HepG2 (cell line): ENCODE measurements at regions not wholly inside any gene's neighbourhood (a gene's known extent, or its start where the extent isn't known, plus 50 kb on each side); places are given as distances from the start of the nearest gene placed in this dataset.

Experiments
- KAT7 ChIP-seq: IDR thresholded peaks from 2 replicates; pipeline ENCODE4 v1.6.1; 2018; ENCODE audit warnings: borderline replicate concordance, missing compliant biosample characterization
- KIAA2018 ChIP-seq: sonication (generic); formaldehyde crosslinking; IDR thresholded peaks from 2 replicates; pipeline ENCODE4 v1.5.0; 2020; ENCODE audit warnings: mild to moderate bottlenecking, missing genetic modification reagents, borderline replicate concordance
- POLR2A ChIP-seq, 2 experiments: IDR thresholded peaks; 2 replicates each; pipeline ENCODE4 v1.6.1; 2011; ENCODE audit warnings: low read depth in 2 of 2, low read length in 2 of 2, mild to moderate bottlenecking in 1 of 2, moderate library complexity in 1 of 2; ENCODE audit not compliant: insufficient read depth in 1 of 2
- ZNF274 ChIP-seq: sonication (generic); formaldehyde crosslinking; IDR thresholded peaks from 2 replicates; pipeline ENCODE4 v1.5.1; 2020; ENCODE audit warnings: mild to moderate bottlenecking, missing genetic modification reagents
- ZNF605 ChIP-seq: sonication (generic); formaldehyde crosslinking; IDR thresholded peaks from 2 replicates; pipeline ENCODE4 v1.8.0; 2022; ENCODE audit warnings: mild to moderate bottlenecking, missing genetic modification reagents
- ZNF790 ChIP-seq: sonication (generic); formaldehyde crosslinking; IDR thresholded peaks from 2 replicates; pipeline ENCODE4 v1.8.0; 2022; ENCODE audit warnings: missing genetic modification reagents, mild to moderate bottlenecking, borderline replicate concordance

GRCh38 chr2:140108706-140109475 is 1328.7 kb upstream of the NXPH2 start:
- no peak for TF ChIP-seq POLR2A (IDR thresholded peaks at IDR 0.05; ENCODE audit: insufficient read depth in 1 of 2, low read depth in 2 of 2, low read length in 2 of 2)
- no peak for TF ChIP-seq ZNF274 (CRISPR knock-in tag)
- no peak for TF ChIP-seq ZNF605 (CRISPR knock-in tag)
- no peak for TF ChIP-seq KIAA2018 (CRISPR knock-in tag)
- no peak for TF ChIP-seq KAT7 (CRISPR knock-in tag)
- no peak for TF ChIP-seq ZNF790 (CRISPR knock-in tag)
